ENCODE measurements at regions not wholly inside any gene's neighbourhood (a gene's known extent, or its start where the extent isn't known, plus 50 kb on each side); places are given as distances from the start of the nearest gene placed in this dataset.

- DNase-seq (ENCODE audit: low read depth, low spot score) = no peak
These were observed 623.2 kb upstream of the FAM174A start for GRCh38 chr5:99911971-99912370.

GRCh38 chr5:99906776-99907175 is 628.4 kb upstream of the FAM174A start:
- no peak for DNase-seq (ENCODE audit: low read depth, low spot score)

- DNase-seq (ENCODE audit: low read depth, low spot score) = no peak
These were observed 633.2 kb upstream of the FAM174A start for GRCh38 chr5:99901972-99902371.

- DNase-seq (ENCODE audit: low read depth, low spot score) = peak; percentile 78
These were observed 634.8 kb upstream of the FAM174A start for GRCh38 chr5:99900302-99900852.

DNA sequence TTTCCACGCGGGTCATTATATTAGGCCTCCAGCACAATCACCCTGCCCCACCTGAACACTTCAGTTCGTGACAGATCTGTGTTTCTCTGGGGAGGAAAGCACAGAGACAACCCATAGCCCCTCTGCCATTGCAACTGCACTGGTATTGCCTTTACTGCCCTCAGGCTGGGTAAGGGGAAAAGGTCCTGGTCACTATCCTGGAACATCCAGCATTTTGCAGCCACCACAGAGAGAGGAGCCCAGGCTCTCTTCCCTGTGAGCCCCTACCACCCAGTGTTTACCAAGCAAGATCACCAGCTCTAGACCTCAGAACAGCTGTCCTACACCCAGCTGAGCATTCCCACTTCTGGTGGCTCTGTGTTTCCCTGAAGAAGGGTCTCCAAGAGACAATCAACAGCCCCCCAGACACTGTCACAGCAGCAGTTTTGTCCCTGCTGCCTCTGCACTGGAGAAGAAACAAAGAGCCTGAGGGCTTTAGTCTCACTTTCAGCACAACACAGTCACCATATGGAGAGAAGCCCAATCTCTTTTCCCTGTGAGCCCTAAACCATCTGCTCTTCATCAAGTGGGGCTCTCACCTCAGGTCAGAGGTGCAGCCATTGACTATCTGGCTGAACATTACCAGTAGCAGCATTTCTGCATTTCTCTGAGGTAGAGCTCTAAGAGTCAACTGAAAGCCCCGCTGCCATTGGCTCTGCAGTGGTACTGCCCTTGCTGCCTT is 655.2 kb upstream of the FAM174A start:
- no peak for DNase-seq (ENCODE audit: low read depth, low spot score)

- DNase-seq (ENCODE audit: low read depth, low spot score) = no peak
These were observed 656.3 kb upstream of the FAM174A start for GRCh38 chr5:99878830-99879229.

DNA sequence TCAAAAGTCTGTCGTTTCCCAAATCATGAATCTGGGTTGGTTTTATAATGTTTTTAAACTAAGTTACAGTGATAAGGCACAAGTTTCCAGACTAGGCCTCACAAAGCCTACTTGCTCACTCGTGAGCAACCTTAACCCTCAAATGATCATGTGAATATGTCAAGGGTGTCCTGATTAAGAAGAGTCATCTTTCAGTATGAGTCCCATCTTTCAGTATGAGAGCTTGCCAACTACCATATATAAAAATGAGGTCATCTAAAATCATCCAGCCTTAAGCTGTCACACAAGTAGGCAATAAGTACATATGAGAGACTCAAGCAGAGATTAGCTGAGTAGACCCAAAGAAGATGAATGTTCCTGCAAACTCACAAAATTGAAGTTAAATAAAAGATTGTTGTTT is 668.4 kb upstream of the FAM174A start:
- no peak for DNase-seq (ENCODE audit: low read depth, low spot score)

DNA sequence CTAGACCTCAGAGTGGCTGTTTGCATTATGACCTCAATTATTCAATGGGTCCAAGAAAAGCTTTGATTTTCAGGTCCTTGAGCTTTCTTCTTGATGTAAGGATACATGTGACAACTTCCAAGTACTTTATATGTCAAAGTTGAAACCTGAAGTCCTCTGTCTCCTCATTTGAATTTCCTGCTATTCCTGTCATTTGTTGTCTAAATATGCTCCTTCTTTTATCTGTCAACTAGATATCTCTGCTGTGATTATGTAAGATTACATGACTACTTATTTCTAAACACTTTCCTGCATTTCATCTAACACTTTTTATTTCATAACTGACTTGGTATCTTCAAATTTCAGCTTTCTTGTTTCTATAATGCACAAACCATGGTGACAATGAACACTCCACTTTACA is 670.0 kb upstream of the FAM174A start:
- DNase-seq (ENCODE audit: low read depth, low spot score) = no peak

- DNase-seq (ENCODE audit: low read depth, low spot score) = no peak
These were observed 699.4 kb upstream of the FAM174A start for GRCh38 chr5:99835791-99836190.

DNA sequence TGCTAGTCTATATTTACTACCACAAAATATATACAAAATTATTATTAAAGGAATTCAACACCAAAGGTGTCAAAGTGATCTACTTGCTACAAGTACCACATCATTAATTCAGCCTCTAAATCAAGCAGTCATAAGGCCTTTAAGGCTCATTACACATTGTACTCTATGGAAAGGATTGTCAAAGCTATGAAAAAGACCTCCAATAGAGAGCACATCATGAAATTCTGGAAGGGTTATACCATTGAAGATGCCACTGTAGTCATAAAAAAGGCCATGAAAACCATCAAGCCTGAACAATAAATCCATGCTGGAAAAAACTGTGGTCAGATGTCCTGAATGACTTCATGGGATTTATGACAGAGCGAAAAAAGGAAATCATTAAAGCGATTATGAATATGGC is 708.0 kb upstream of the FAM174A start:
- no peak for DNase-seq (ENCODE audit: low read depth, low spot score)

- DNase-seq (ENCODE audit: low read depth, low spot score) = no peak
These were observed 717.4 kb upstream of the FAM174A start for GRCh38 chr5:99817796-99818195.

DNA sequence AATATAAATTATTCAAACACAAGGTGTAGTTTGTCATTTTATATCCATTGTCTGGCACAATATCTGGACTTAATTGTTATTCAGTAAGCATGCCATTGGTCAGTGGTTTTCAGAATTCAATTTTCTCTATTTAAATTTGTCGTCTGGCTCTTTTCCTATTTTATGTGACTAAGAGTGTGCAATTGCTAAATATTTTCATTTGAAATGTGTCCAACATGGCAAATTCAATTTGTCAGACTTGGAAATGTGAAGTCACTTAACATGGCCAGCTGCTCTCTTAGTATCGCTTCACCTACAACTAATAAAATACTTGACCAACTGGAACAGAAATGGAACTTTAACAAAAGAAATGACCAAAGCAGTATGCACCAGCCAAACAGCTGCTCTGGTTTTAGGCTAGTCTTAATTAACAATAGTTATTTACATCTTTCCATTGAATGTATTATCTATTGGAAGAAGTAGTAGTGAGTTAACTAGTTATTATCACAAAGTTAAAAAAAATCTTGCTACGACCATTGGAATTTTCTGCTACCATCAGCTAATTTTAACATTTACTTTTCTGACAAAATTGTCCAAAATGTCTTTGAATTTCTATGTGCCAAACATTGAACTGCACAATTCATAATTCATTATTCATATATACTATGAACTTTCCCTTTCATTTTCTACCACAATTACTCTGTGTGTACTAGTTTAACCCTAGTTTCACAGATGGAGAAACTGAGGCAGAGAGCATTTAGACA is 720.7 kb upstream of the FAM174A start:
- peak; percentile 58 for DNase-seq (ENCODE audit: low read depth, low spot score)

GRCh38 chr5:99808657-99809230 is 726.4 kb upstream of the FAM174A start:
- no peak for DNase-seq (ENCODE audit: low read depth, low spot score)

DNA sequence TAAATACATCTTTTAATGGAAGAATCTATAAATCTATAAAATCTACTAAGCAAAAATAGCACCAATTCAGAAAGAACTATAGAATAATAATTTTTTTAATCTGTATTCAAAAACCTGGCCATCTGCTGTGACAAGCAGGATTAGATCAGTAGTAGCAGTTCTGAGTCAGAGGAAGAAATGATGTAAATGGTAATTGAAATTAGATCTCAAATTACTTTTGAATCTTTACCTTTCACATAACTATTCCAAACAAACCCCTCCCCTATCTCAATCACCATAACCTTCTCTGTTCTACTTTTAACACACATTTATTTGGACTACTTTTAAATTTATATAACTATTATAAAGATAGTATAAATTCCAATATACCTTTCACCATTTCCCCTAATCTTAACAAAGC is 727.8 kb upstream of the FAM174A start:
- no peak for DNase-seq (ENCODE audit: low read depth, low spot score)

- DNase-seq (ENCODE audit: low read depth, low spot score) = peak; percentile 65
These were observed 740.1 kb upstream of the FAM174A start for GRCh38 chr5:99795031-99795430.

DNA sequence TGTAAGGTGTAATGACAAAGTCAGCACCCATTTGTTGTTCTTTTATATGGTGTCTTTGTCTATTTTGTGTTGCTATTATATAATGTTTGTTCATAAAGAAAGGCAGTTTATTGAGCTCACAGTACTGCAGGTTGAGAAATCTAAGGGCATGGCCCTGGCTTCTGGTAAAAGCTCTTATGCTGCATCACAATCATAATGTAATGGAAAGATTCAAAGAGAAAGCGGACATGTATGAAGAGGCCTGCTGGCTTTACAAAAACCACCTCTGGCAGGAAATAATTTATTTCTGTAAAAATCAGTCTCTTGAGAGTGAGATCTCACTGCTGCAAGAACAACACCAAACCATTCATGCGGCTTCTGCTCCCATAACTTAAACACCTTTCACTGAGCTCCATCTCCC is 746.7 kb upstream of the FAM174A start:
- no peak for DNase-seq (ENCODE audit: low read depth, low spot score)

DNA sequence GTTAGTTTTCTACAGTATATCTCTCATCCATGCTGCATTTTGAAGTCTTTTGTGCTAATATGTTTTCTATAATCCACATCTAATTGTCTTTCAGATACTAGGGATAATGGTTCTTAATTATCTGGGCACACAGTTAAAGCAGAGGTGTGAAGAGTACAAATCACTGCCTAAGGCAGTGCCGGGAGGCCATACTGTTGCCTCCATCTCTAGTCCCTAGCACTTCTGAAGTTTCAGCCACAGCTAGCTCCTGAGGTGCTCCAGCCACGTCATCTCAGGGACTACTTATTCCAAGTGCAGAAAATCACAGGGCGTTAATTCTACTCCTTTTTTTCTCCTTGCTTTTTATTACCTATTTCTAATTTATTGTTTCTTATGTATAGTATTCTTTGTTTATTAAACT is 760.0 kb upstream of the FAM174A start:
- DNase-seq (ENCODE audit: low read depth, low spot score) = no peak

GRCh38 chr5:99773290-99773689 is 761.9 kb upstream of the FAM174A start:
- DNase-seq (ENCODE audit: low read depth, low spot score) = no peak

DNA sequence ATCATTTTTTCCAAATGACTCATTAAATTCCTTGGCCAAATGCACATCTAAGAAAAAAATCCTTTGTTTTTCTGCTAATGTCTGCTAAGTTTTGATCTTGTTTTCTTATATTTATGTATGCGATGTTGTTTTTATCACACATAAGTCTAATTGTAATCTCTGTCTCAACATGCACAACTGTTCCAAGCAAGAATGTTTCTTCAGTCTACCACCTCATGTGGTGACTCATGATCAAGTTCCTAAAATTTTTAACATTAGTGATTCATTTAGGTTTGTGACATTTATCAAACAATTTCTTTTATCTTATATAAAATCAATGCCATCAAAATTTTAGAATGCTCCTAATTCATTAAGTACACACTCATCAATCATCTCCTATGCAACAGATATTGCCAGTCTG is 763.9 kb upstream of the FAM174A start:
- DNase-seq (ENCODE audit: low read depth, low spot score) = peak; percentile 24

DNA sequence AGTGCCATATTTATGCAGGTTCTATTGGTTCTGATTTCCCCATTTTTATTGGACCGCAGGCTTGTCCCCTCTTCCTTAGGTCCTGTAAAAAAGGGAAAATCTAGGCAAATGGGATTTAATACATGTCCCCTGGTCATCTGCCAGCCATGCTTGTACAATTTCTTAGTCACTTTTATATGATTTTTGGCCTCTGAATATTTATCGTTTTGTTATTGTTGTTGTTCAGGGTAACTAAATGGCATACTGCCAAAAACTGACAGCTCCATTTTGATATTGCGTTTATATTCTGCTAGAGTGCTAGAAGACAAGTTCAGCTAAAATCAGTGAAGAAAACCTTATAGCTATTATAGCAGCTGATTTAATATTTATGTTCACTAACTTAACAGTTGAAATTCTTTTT is 770.2 kb upstream of the FAM174A start:
- no peak for DNase-seq (ENCODE audit: low read depth, low spot score)

GRCh38 chr5:99763021-99763774 is 772.0 kb upstream of the FAM174A start:
- DNase-seq (ENCODE audit: low read depth, low spot score) = no peak

- no peak for DNase-seq (ENCODE audit: low read depth, low spot score)
These were observed 787.8 kb upstream of the FAM174A start for GRCh38 chr5:99747342-99747741.
